Dermis blood vessel endothelial cell (primary cell): ENCODE measurements at regions not wholly inside any gene's neighbourhood (a gene's known extent, or its start where the extent isn't known, plus 50 kb on each side); places are given as distances from the start of the nearest gene placed in this dataset.

Source experiments
- DNase-seq: peaks from one replicate; pipeline ENCODE4 v3.0.0; 2010

- no peak for DNase-seq
Observed at GRCh38 chr6:108779536-108780275, 68.5 kb upstream of the ARMC2 start.

GRCh38 chr6:108780784-108781183 lies 67.4 kb upstream of the ARMC2 start:
- no peak for DNase-seq

GRCh38 chr6:108781419-108782100 lies 66.7 kb upstream of the ARMC2 start:
- DNase-seq, result peak; percentile 27

- DNase-seq, result peak; percentile 90
Observed at GRCh38 chr6:108782179-108783041, 65.8 kb upstream of the ARMC2 start.

- no peak for DNase-seq
Observed at GRCh38 chr6:108785653-108786052, 62.6 kb upstream of the ARMC2 start.

- no peak for DNase-seq
Observed at GRCh38 chr6:108788416-108788815, 59.8 kb upstream of the ARMC2 start.

GRCh38 chr6:108789475-108789874 lies 58.7 kb upstream of the ARMC2 start:
- DNase-seq, result no peak

GRCh38 chr6:108791700-108792099 lies 56.5 kb upstream of the ARMC2 start:
- DNase-seq, result no peak

- no peak for DNase-seq
Observed at GRCh38 chr6:108793516-108794251, 54.5 kb upstream of the ARMC2 start.

- no peak for DNase-seq
Observed at GRCh38 chr6:108795122-108795521, 53.1 kb upstream of the ARMC2 start.

GRCh38 chr6:108795814-108796213 lies 52.4 kb upstream of the ARMC2 start:
- DNase-seq, result no peak

- DNase-seq, result no peak
Observed at GRCh38 chr6:108796875-108797274, 51.3 kb upstream of the ARMC2 start.

- DNase-seq, result no peak
Observed at GRCh38 chr6:108797951-108798669, 50.1 kb upstream of the ARMC2 start.
